Testis (tissue), 2 donors: ENCODE measurements at regions not wholly inside any gene's neighbourhood (a gene's known extent, or its start where the extent isn't known, plus 50 kb on each side); places are given as distances from the start of the nearest gene placed in this dataset.

Experiments used
- DNase-seq: peaks from one replicate; pipeline ENCODE4 v3.0.0-alpha.2; 2019
- H3K27ac ChIP-seq, 2 donors: fragments of 200-600 bp; sonication (generic); one replicate each; pipeline ENCODE4 v1.5.1; 2019
- H3K27me3 ChIP-seq: fragments of 200-600 bp; sonication (generic); one replicate; pipeline ENCODE4 v1.5.1; 2019
- H3K36me3 ChIP-seq: fragments of 200-600 bp; sonication (generic); one replicate; pipeline ENCODE4 v1.5.1; 2017; ENCODE audit warnings: low read depth; ENCODE audit errors: missing control alignments
- H3K4me1 ChIP-seq: fragments of 200-600 bp; sonication (generic); one replicate; pipeline ENCODE4 v1.5.1; 2019
- H3K4me3 ChIP-seq, 2 donors: fragments of 200-600 bp; sonication (generic); one replicate each; pipeline ENCODE4 v1.5.1; 2017 to 2019
- H3K9me3 ChIP-seq: fragments of 200-600 bp; sonication (generic); one replicate; pipeline ENCODE4 v1.5.1; 2017
- CTCF ChIP-seq, 3 experiments: fragments of 450-650 bp in 2 of 3; fragments of 200-600 bp in 1 of 3; sonication (generic) in 1 of 3; IDR thresholded peaks; one replicate each; pipeline ENCODE4 v1.5.1; 2016 to 2019; ENCODE audit warnings: antibody characterized with exemption in 3 of 3, mild to moderate bottlenecking in 2 of 3, moderate library complexity in 1 of 3
- POLR2A ChIP-seq: fragments of 450-650 bp; IDR thresholded peaks from one replicate; pipeline ENCODE4 v1.6.1; 2017; ENCODE audit warnings: antibody characterized with exemption, mild to moderate bottlenecking, moderate library complexity
- whole genome bisulfite sequencing, 2 donors: methylation state at CpG; one replicate each; pipeline ENCODE4 v1.1.5; 2018; 5-methylcytosine and 5-hydroxymethylcytosine counted together
- intact Hi-C: fragments of 100-400 bp; cut with DNase I; formaldehyde crosslinking; loops from one replicate; pipeline ENCODE4 v1.15.1; 2023; ENCODE audit warnings: low total_unique reads

GRCh38 chr1:234691567-234691966, 81.6 kb upstream of the IRF2BP2 start:
- H3K4me3 ChIP-seq, result no peak overlapping the region
- intact Hi-C loops, result no loop called here
- TF ChIP-seq POLR2A (no peak), CTCF (IDR thresholded peaks at IDR 0.05) (no peak)
- peak overlapping the region in 1 of 2 donors; percentile 37 for H3K27ac ChIP-seq
- peaks cover 6% of the 10 kb centered on the region for H3K4me1 ChIP-seq
- 58 to 71% methylated on average over 3 of the region's 3 CpGs for whole genome bisulfite sequencing, 2 donors
- DNase-seq, result no peak
- no peaks in the 10 kb centered on the region for H3K36me3 ChIP-seq
- H3K27me3 ChIP-seq, result no peaks in the 10 kb centered on the region
- no peaks in the 10 kb centered on the region for H3K9me3 ChIP-seq

GRCh38 chr1:234690872-234691271, 80.9 kb upstream of the IRF2BP2 start:
- no peaks in the 10 kb centered on the region for H3K36me3 ChIP-seq
- H3K27me3 ChIP-seq, result no peaks in the 10 kb centered on the region
- intact Hi-C loops, result no loop called here
- peaks cover 6% of the 10 kb centered on the region for H3K4me1 ChIP-seq
- H3K9me3 ChIP-seq, result no peaks in the 10 kb centered on the region
- no peak for TF ChIP-seq POLR2A
- TF ChIP-seq CTCF (IDR thresholded peaks at IDR 0.05), result no peak
- DNase-seq, result no peak
- H3K27ac ChIP-seq, result peak overlapping the region in 1 of 2 donors; percentile 37
- H3K4me3 ChIP-seq, result no peak overlapping the region
- WGBS, 2 donors, result 58 to 59% methylated on average over 2 of the region's 2 CpGs

GRCh38 chr1:234689236-234689635, 79.3 kb upstream of the IRF2BP2 start:
- 46 to 47% methylated on average over 3 of the region's 3 CpGs for WGBS, 2 donors
- intact Hi-C loops, result no loop called here

GRCh38 chr1:234687011-234687410, 77.0 kb upstream of the IRF2BP2 start:
- DNase-seq, result no peak
- H3K9me3 ChIP-seq, result no peaks in the 10 kb centered on the region
- H3K4me1 ChIP-seq, result peaks cover 20% of the 10 kb centered on the region
- intact Hi-C loops, result no loop called here
- no peak overlapping the region for H3K27ac ChIP-seq
- H3K27me3 ChIP-seq, result no peaks in the 10 kb centered on the region
- 84 to 89% methylated on average over 2 of the region's 2 CpGs for WGBS, 2 donors
- H3K4me3 ChIP-seq, result no peak overlapping the region
- TF ChIP-seq CTCF (IDR thresholded peaks at IDR 0.05), result no peak
- TF ChIP-seq POLR2A, result no peak
- no peaks in the 10 kb centered on the region for H3K36me3 ChIP-seq

More at GRCh38 chr1:234689236-234689635, 79.3 kb upstream of the IRF2BP2 start:
- Histone ChIP-seq H3K36me3 (no peaks in the 10 kb centered on the region), H3K27me3 (no peaks in the 10 kb centered on the region), H3K9me3 (no peaks in the 10 kb centered on the region), H3K27ac (no peak overlapping the region), H3K4me3 (no peak overlapping the region), H3K4me1 (peaks cover 11% of the 10 kb centered on the region)
- no peak for TF ChIP-seq CTCF (IDR thresholded peaks at IDR 0.05)
- no peak for TF ChIP-seq POLR2A
- DNase-seq, result no peak

GRCh38 chr1:234686035-234686434, 76.1 kb upstream of the IRF2BP2 start:
- H3K36me3 ChIP-seq, result no peaks in the 10 kb centered on the region
- H3K27ac ChIP-seq, result no peak overlapping the region
- H3K4me1 ChIP-seq, result peaks cover 19% of the 10 kb centered on the region
- TF ChIP-seq CTCF (IDR thresholded peaks at IDR 0.05) (no peak), POLR2A (no peak)
- DNase-seq, result no peak
- WGBS, 2 donors, result 83 to 98% methylated on average over 1 of the region's 1 CpG
- no peak overlapping the region for H3K4me3 ChIP-seq
- no peaks in the 10 kb centered on the region for H3K9me3 ChIP-seq
- intact Hi-C loops, result no loop called here
- H3K27me3 ChIP-seq, result no peaks in the 10 kb centered on the region
